Tibial artery (tissue), 4 donors: ENCODE measurements at regions not wholly inside any gene's neighbourhood (a gene's known extent, or its start where the extent isn't known, plus 50 kb on each side); places are given as distances from the start of the nearest gene placed in this dataset.

ENCODE experiments used
- DNase-seq, 2 donors: peaks; one replicate each; pipeline ENCODE4 v3.0.0-alpha.2; 2019
- H3K27ac ChIP-seq, 2 donors: fragments of 200-600 bp; sonication (generic) in 1 of 2; 1 replicate in 1 of 2; 2 replicates in 1 of 2; pipeline ENCODE4 v1.5.1; 2018 to 2019; ENCODE audit warnings: mild to moderate bottlenecking in 1 of 2
- H3K27me3 ChIP-seq, 2 donors: fragments of 200-600 bp; sonication (generic) in 1 of 2; one replicate each; pipeline versions ENCODE4 v1.5.1 to v1.6.0; 2016 to 2019
- H3K36me3 ChIP-seq, 3 donors: fragments of 200-600 bp; sonication (generic) in 2 of 3; one replicate each; pipeline ENCODE4 v1.5.1; 2016 to 2019; ENCODE audit warnings: mild to moderate bottlenecking in 2 of 3
- H3K4me1 ChIP-seq, 4 donors: fragments of 200-600 bp; sonication (generic) in 2 of 4; 1 replicate in 3 of 4; 2 replicates in 1 of 4; pipeline ENCODE4 v1.5.1; 2016 to 2019
- H3K4me3 ChIP-seq, 2 donors: fragments of 200-600 bp; sonication (generic) in 1 of 2; 1 replicate in 1 of 2; 2 replicates in 1 of 2; pipeline ENCODE4 v1.5.1; 2018 to 2019; ENCODE audit warnings: mild to moderate bottlenecking in 2 of 2
- H3K9me3 ChIP-seq, 3 donors: fragments of 200-600 bp; sonication (generic) in 1 of 3; one replicate each; pipeline ENCODE4 v1.5.1; 2016 to 2019
- CTCF ChIP-seq, 2 experiments: fragments of 200-600 bp in 1 of 2; fragments of 450-650 bp in 1 of 2; IDR thresholded peaks; one replicate each; pipeline ENCODE4 v1.5.1; 2017 to 2019; ENCODE audit warnings: antibody characterized with exemption in 2 of 2, mild to moderate bottlenecking in 1 of 2, moderate library complexity in 1 of 2
- intact Hi-C: fragments of 100-400 bp; cut with DNase I; formaldehyde crosslinking; loops from one replicate; pipeline ENCODE4 v1.15.0; 2023; ENCODE audit warnings: low total_unique reads

- Histone ChIP-seq H3K27ac (no peak overlapping the region), H3K36me3 (no peaks in the 10 kb centered on the region), H3K27me3 (no peaks in the 10 kb centered on the region), H3K4me3 (no peak overlapping the region), H3K4me1 (no peaks in the 10 kb centered on the region), H3K9me3 (no peaks in the 10 kb centered on the region)
- intact Hi-C loops: no loop called here
- TF ChIP-seq CTCF (IDR thresholded peaks at IDR 0.05): no peak
- DNase-seq: no peak
Observed at GRCh38 chr5:87661784-87662566, 249.2 kb upstream of the CCNH start.

GRCh38 chr5:87653242-87653641 is 240.5 kb upstream of the CCNH start:
- no peak for TF ChIP-seq CTCF (IDR thresholded peaks at IDR 0.05)
- Histone ChIP-seq H3K27ac (no peak overlapping the region), H3K4me1 (no peaks in the 10 kb centered on the region), H3K4me3 (no peak overlapping the region), H3K9me3 (no peaks in the 10 kb centered on the region), H3K36me3 (no peaks in the 10 kb centered on the region), H3K27me3 (no peaks in the 10 kb centered on the region)
- intact Hi-C loops: no loop called here
- DNase-seq: no peak

GRCh38 chr5:87650284-87650683 is 237.6 kb upstream of the CCNH start:
- Histone ChIP-seq H3K4me1 (no peaks in the 10 kb centered on the region), H3K9me3 (no peaks in the 10 kb centered on the region), H3K27ac (no peak overlapping the region), H3K4me3 (no peak overlapping the region), H3K36me3 (no peaks in the 10 kb centered on the region), H3K27me3 (no peaks in the 10 kb centered on the region)
- TF ChIP-seq CTCF (IDR thresholded peaks at IDR 0.05): no peak
- intact Hi-C loops: no loop called here
- no peak for DNase-seq

GRCh38 chr5:87649455-87649854 is 236.7 kb upstream of the CCNH start:
- DNase-seq: no peak
- no peak overlapping the region for H3K27ac ChIP-seq
- no peak for TF ChIP-seq CTCF (IDR thresholded peaks at IDR 0.05)
- H3K4me1 ChIP-seq: no peaks in the 10 kb centered on the region
- intact Hi-C loops: no loop called here
- H3K36me3 ChIP-seq: no peaks in the 10 kb centered on the region
- no peaks in the 10 kb centered on the region for H3K9me3 ChIP-seq
- H3K4me3 ChIP-seq: no peak overlapping the region
- H3K27me3 ChIP-seq: no peaks in the 10 kb centered on the region

- Histone ChIP-seq H3K36me3 (no peaks in the 10 kb centered on the region), H3K9me3 (no peaks in the 10 kb centered on the region), H3K4me1 (no peaks in the 10 kb centered on the region), H3K27ac (no peak overlapping the region), H3K27me3 (no peaks in the 10 kb centered on the region), H3K4me3 (no peak overlapping the region)
- intact Hi-C loops: no loop called here
- DNase-seq: no peak
- no peak for TF ChIP-seq CTCF (IDR thresholded peaks at IDR 0.05)
Observed at GRCh38 chr5:87645224-87645623, 232.5 kb upstream of the CCNH start.

- no peak overlapping the region for H3K4me3 ChIP-seq
- intact Hi-C loops: no loop called here
- TF ChIP-seq CTCF (IDR thresholded peaks at IDR 0.05): no peak
- H3K4me1 ChIP-seq: no peaks in the 10 kb centered on the region
- H3K27me3 ChIP-seq: no peaks in the 10 kb centered on the region
- H3K9me3 ChIP-seq: no peaks in the 10 kb centered on the region
- no peaks in the 10 kb centered on the region for H3K36me3 ChIP-seq
- H3K27ac ChIP-seq: no peak overlapping the region
- no peak for DNase-seq
Observed at GRCh38 chr5:87640902-87641301, 228.2 kb upstream of the CCNH start.
